HUES6 (cell line): ENCODE measurements at regions not wholly inside any gene's neighbourhood (a gene's known extent, or its start where the extent isn't known, plus 50 kb on each side); places are given as distances from the start of the nearest gene placed in this dataset.

Experiments
- H3K27ac ChIP-seq: 2 replicates; pipeline ENCODE4 v1.7.0; 2013; ENCODE audit warnings: low read depth, mild to moderate bottlenecking, low read length, inconsistent platforms
- H3K27me3 ChIP-seq: 2 replicates; pipeline ENCODE4 v1.6.1; 2013; ENCODE audit warnings: low read length; ENCODE audit not compliant: control insufficient read depth, insufficient read depth
- H3K36me3 ChIP-seq: 2 replicates; pipeline ENCODE4 v1.6.1; 2013; ENCODE audit warnings: low read length; ENCODE audit not compliant: control insufficient read depth, insufficient read depth
- H3K4me1 ChIP-seq: 2 replicates; pipeline ENCODE4 v1.6.1; 2013; ENCODE audit warnings: low read length; ENCODE audit not compliant: control insufficient read depth, insufficient read depth
- H3K4me3 ChIP-seq: 2 replicates; pipeline ENCODE4 v1.5.1; 2013; ENCODE audit warnings: low read depth, low read length
- H3K9ac ChIP-seq: one replicate; pipeline ENCODE4 v1.6.1; 2013; ENCODE audit warnings: mild to moderate bottlenecking, low read length
- H3K9me3 ChIP-seq: 2 replicates; pipeline ENCODE4 v1.6.1; 2013; ENCODE audit warnings: low read depth, low read length; ENCODE audit not compliant: control insufficient read depth, insufficient read depth

GRCh38 chr11:127864861-127865260 lies 722.5 kb downstream of the ETS1 start:
- no peak overlapping the region for H3K27ac ChIP-seq
- no peaks in the 10 kb centered on the region for H3K9me3 ChIP-seq
- no peaks in the 10 kb centered on the region for H3K27me3 ChIP-seq
- no peaks in the 10 kb centered on the region for H3K36me3 ChIP-seq
- no peaks in the 10 kb centered on the region for H3K4me1 ChIP-seq
- no peak overlapping the region for H3K4me3 ChIP-seq
- H3K9ac ChIP-seq, result no peak overlapping the region

- Histone ChIP-seq H3K4me1 (no peaks in the 10 kb centered on the region), H3K9ac (no peak overlapping the region), H3K9me3 (no peaks in the 10 kb centered on the region), H3K36me3 (no peaks in the 10 kb centered on the region), H3K27ac (no peak overlapping the region), H3K27me3 (no peaks in the 10 kb centered on the region), H3K4me3 (no peak overlapping the region)
Observed at GRCh38 chr11:127862406-127862805, 725.0 kb downstream of the ETS1 start.

- Histone ChIP-seq H3K27me3 (no peaks in the 10 kb centered on the region), H3K9ac (no peak overlapping the region), H3K4me3 (no peak overlapping the region), H3K4me1 (no peaks in the 10 kb centered on the region), H3K36me3 (no peaks in the 10 kb centered on the region), H3K9me3 (no peaks in the 10 kb centered on the region), H3K27ac (no peak overlapping the region)
Observed at GRCh38 chr11:127859941-127860354, 727.4 kb downstream of the ETS1 start.

- H3K27ac ChIP-seq, result no peak overlapping the region
- 0 out of 2 replicates have a peak, but pooled peaks cover 8% of the 10 kb centered on the region for H3K4me1 ChIP-seq
- H3K9me3 ChIP-seq, result no peaks in the 10 kb centered on the region
- H3K36me3 ChIP-seq, result no peaks in the 10 kb centered on the region
- H3K27me3 ChIP-seq, result no peaks in the 10 kb centered on the region
- no peak overlapping the region for H3K4me3 ChIP-seq
- H3K9ac ChIP-seq, result no peak overlapping the region
Observed at GRCh38 chr11:127844876-127845275, 742.5 kb downstream of the ETS1 start.

GRCh38 chr11:127843483-127844396 lies 743.6 kb downstream of the ETS1 start:
- Histone ChIP-seq H3K27ac (no peak overlapping the region), H3K9me3 (no peaks in the 10 kb centered on the region), H3K4me1 (no peaks in the 10 kb centered on the region)

GRCh38 chr11:127825183-127825582 lies 762.2 kb downstream of the ETS1 start:
- no peaks in the 10 kb centered on the region for H3K4me1 ChIP-seq
- H3K36me3 ChIP-seq, result no peaks in the 10 kb centered on the region
- no peak overlapping the region for H3K27ac ChIP-seq
- no peak overlapping the region for H3K9ac ChIP-seq
- no peaks in the 10 kb centered on the region for H3K9me3 ChIP-seq
- H3K4me3 ChIP-seq, result no peak overlapping the region
- no peaks in the 10 kb centered on the region for H3K27me3 ChIP-seq

More at GRCh38 chr11:127843483-127844396, 743.6 kb downstream of the ETS1 start:
- no peak overlapping the region for H3K9ac ChIP-seq
- H3K36me3 ChIP-seq, result no peaks in the 10 kb centered on the region
- H3K27me3 ChIP-seq, result no peaks in the 10 kb centered on the region
- H3K4me3 ChIP-seq, result no peak overlapping the region

- no peaks in the 10 kb centered on the region for H3K36me3 ChIP-seq
- no peaks in the 10 kb centered on the region for H3K9me3 ChIP-seq
- no peak overlapping the region for H3K9ac ChIP-seq
- no peaks in the 10 kb centered on the region for H3K27me3 ChIP-seq
- H3K27ac ChIP-seq, result no peak overlapping the region
- H3K4me1 ChIP-seq, result peaks cover 9% of the 10 kb centered on the region; the same call in 1 of the 2 replicates
- no peak overlapping the region for H3K4me3 ChIP-seq
Observed at GRCh38 chr11:127818625-127819024, 768.7 kb downstream of the ETS1 start.

- H3K4me1 ChIP-seq, result peaks cover 9% of the 10 kb centered on the region; the same call in 1 of the 2 replicates
- H3K9ac ChIP-seq, result no peak overlapping the region
- no peaks in the 10 kb centered on the region for H3K36me3 ChIP-seq
- no peaks in the 10 kb centered on the region for H3K27me3 ChIP-seq
- no peaks in the 10 kb centered on the region for H3K9me3 ChIP-seq
- no peak overlapping the region for H3K27ac ChIP-seq
- no peak overlapping the region for H3K4me3 ChIP-seq
Observed at GRCh38 chr11:127816962-127817361, 770.4 kb downstream of the ETS1 start.

- Histone ChIP-seq H3K27ac (no peak overlapping the region), H3K36me3 (no peaks in the 10 kb centered on the region), H3K4me3 (no peak overlapping the region), H3K4me1 (peaks cover 9% of the 10 kb centered on the region; the same call in 1 of the 2 replicates), H3K9ac (no peak overlapping the region), H3K27me3 (no peaks in the 10 kb centered on the region), H3K9me3 (no peaks in the 10 kb centered on the region)
Observed at GRCh38 chr11:127815331-127815730, 772.0 kb downstream of the ETS1 start.

- Histone ChIP-seq H3K4me1 (peaks cover 15% of the 10 kb centered on the region; the same call in 1 of the 2 replicates), H3K27ac (no peak overlapping the region), H3K9ac (no peak overlapping the region), H3K36me3 (no peaks in the 10 kb centered on the region), H3K9me3 (no peaks in the 10 kb centered on the region), H3K27me3 (no peaks in the 10 kb centered on the region), H3K4me3 (no peak overlapping the region)
Observed at GRCh38 chr11:127806501-127806900, 780.9 kb downstream of the ETS1 start.

- no peaks in the 10 kb centered on the region for H3K9me3 ChIP-seq
- no peaks in the 10 kb centered on the region for H3K27me3 ChIP-seq
- no peak overlapping the region for H3K9ac ChIP-seq
- no peak overlapping the region for H3K27ac ChIP-seq
- no peak overlapping the region for H3K4me3 ChIP-seq
- H3K4me1 ChIP-seq, result peaks cover 15% of the 10 kb centered on the region; the same call in 1 of the 2 replicates
- no peaks in the 10 kb centered on the region for H3K36me3 ChIP-seq
Observed at GRCh38 chr11:127805771-127806170, 781.6 kb downstream of the ETS1 start.
